C4-2B (cell line): ENCODE measurements at regions not wholly inside any gene's neighbourhood (a gene's known extent, or its start where the extent isn't known, plus 50 kb on each side); places are given as distances from the start of the nearest gene placed in this dataset.

Experiments used
- ZFX ChIP-seq: fragments of 450-650 bp; IDR thresholded peaks from 2 replicates; pipeline ENCODE4 v1.6.1; 2017
- TF ChIP-seq, protein P1 (sequence below): fragments of 450-650 bp; conservative IDR thresholded peaks from 2 replicates; pipeline ENCODE4 v1.5.1; 2017; ENCODE audit warnings: mild to moderate bottlenecking

DNA sequence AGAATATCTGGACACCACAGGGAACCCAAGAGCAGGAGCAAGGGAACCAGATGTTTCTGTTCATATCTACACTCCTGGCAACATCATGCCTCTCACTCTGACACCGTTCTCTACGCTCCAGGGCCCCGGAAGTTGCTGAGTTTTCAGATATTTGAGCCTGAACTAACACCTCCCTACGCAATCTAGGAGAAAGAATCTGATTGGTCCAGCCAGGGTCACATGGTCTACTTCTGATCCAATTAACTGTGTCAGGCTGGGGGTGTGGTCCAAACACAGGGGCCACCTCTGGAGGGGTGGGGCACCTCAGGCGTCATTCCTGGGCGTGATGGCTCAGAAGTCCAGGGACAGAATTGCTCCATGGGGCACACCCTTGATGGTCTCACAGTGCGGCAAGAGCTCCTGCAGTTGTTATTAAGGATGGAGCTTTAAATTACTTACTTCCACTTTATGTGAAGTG is 165.5 kb downstream of the PTPN11 start:
- TF ChIP-seq, protein P1, sequence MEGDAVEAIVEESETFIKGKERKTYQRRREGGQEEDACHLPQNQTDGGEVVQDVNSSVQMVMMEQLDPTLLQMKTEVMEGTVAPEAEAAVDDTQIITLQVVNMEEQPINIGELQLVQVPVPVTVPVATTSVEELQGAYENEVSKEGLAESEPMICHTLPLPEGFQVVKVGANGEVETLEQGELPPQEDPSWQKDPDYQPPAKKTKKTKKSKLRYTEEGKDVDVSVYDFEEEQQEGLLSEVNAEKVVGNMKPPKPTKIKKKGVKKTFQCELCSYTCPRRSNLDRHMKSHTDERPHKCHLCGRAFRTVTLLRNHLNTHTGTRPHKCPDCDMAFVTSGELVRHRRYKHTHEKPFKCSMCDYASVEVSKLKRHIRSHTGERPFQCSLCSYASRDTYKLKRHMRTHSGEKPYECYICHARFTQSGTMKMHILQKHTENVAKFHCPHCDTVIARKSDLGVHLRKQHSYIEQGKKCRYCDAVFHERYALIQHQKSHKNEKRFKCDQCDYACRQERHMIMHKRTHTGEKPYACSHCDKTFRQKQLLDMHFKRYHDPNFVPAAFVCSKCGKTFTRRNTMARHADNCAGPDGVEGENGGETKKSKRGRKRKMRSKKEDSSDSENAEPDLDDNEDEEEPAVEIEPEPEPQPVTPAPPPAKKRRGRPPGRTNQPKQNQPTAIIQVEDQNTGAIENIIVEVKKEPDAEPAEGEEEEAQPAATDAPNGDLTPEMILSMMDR = no peak
- TF ChIP-seq ZFX = no peak
